Osteoblast (primary cell): ENCODE measurements at regions not wholly inside any gene's neighbourhood (a gene's known extent, or its start where the extent isn't known, plus 50 kb on each side); places are given as distances from the start of the nearest gene placed in this dataset.

ENCODE experiments used
- DNase-seq: peaks from one replicate; pipeline ENCODE4 v3.0.0; 2011; ENCODE audit warnings: low spot score, mixed read lengths; ENCODE audit not compliant: insufficient read length; ENCODE audit errors: missing footprints
- H2AFZ ChIP-seq: 2 replicates; pipeline ENCODE4 v1.6.0; 2011; ENCODE audit warnings: mild to moderate bottlenecking, low read length
- H3K27ac ChIP-seq: 2 replicates; pipeline ENCODE4 v1.5.1; 2011; ENCODE audit warnings: mild to moderate bottlenecking, low read depth, low read length, moderate library complexity
- H3K27me3 ChIP-seq: 2 replicates; pipeline ENCODE4 v1.6.0; 2012; ENCODE audit warnings: mild to moderate bottlenecking, control low read depth, inconsistent platforms, low read length, moderate library complexity; ENCODE audit not compliant: insufficient read depth
- H3K36me3 ChIP-seq: 2 replicates; pipeline ENCODE4 v1.5.1; 2011; ENCODE audit warnings: mild to moderate bottlenecking, low read length, control low read depth, moderate library complexity; ENCODE audit not compliant: insufficient read depth
- H3K4me1 ChIP-seq: 2 replicates; pipeline ENCODE4 v1.5.1; 2011; ENCODE audit warnings: mild to moderate bottlenecking, low read length, control low read depth, moderate library complexity; ENCODE audit not compliant: insufficient read depth
- H3K4me2 ChIP-seq: 2 replicates; pipeline ENCODE4 v1.6.0; 2011; ENCODE audit warnings: mild to moderate bottlenecking, low read length; ENCODE audit not compliant: insufficient read depth
- H3K4me3 ChIP-seq: fragments of 200-600 bp; sonication (generic); 3 replicates; pipeline ENCODE4 v1.5.1; 2012; ENCODE audit warnings: mild to moderate bottlenecking, low read length, inconsistent platforms; ENCODE audit not compliant: insufficient read depth
- H3K79me2 ChIP-seq: 2 replicates; pipeline ENCODE4 v1.6.0; 2012; ENCODE audit warnings: mild to moderate bottlenecking, low read length, control low read depth, inconsistent platforms; ENCODE audit not compliant: insufficient read depth
- H3K9me3 ChIP-seq: 2 replicates; pipeline ENCODE4 v1.5.1; 2011; ENCODE audit warnings: low read depth, low read length, control low read depth
- H4K20me1 ChIP-seq: 2 replicates; pipeline ENCODE4 v1.6.0; 2012; ENCODE audit warnings: mild to moderate bottlenecking, low read length, control low read depth; ENCODE audit not compliant: insufficient read depth
- CTCF ChIP-seq: IDR thresholded peaks from 2 replicates; pipeline ENCODE4 v1.5.1; 2011; ENCODE audit warnings: mild to moderate bottlenecking, low read depth, low read length, moderate library complexity; ENCODE audit errors: extremely low read depth

- Histone ChIP-seq H3K4me3 (no peak overlapping the region), H3K9me3 (no peaks in the 10 kb centered on the region), H3K27ac (no peak overlapping the region), H3K36me3 (no peaks in the 10 kb centered on the region), H3K27me3 (no peaks in the 10 kb centered on the region), H3K4me1 (no peaks in the 10 kb centered on the region), H4K20me1 (no peaks in the 10 kb centered on the region), H2AFZ (no peak overlapping the region), H3K79me2 (no peaks in the 10 kb centered on the region), H3K4me2 (no peak overlapping the region)
- TF ChIP-seq CTCF: no peak
- no peak for DNase-seq
Measured at GRCh38 chr18:5646739-5647138, 102.9 kb upstream of the EPB41L3 start.

- Histone ChIP-seq H3K4me3 (no peak overlapping the region), H3K27me3 (no peaks in the 10 kb centered on the region), H3K9me3 (no peaks in the 10 kb centered on the region), H3K4me2 (no peak overlapping the region), H2AFZ (no peak overlapping the region), H3K4me1 (no peaks in the 10 kb centered on the region), H3K27ac (no peak overlapping the region), H4K20me1 (no peaks in the 10 kb centered on the region), H3K79me2 (no peaks in the 10 kb centered on the region), H3K36me3 (no peaks in the 10 kb centered on the region)
- TF ChIP-seq CTCF: no peak
- DNase-seq: no peak
Measured at GRCh38 chr18:5643288-5643687, 99.5 kb upstream of the EPB41L3 start.

GRCh38 chr18:5640939-5641338 lies 97.1 kb upstream of the EPB41L3 start:
- no peak overlapping the region for H3K4me2 ChIP-seq
- no peak overlapping the region for H2AFZ ChIP-seq
- no peak for TF ChIP-seq CTCF
- H3K79me2 ChIP-seq: no peaks in the 10 kb centered on the region
- H3K4me1 ChIP-seq: no peaks in the 10 kb centered on the region
- no peaks in the 10 kb centered on the region for H4K20me1 ChIP-seq
- no peaks in the 10 kb centered on the region for H3K36me3 ChIP-seq
- no peaks in the 10 kb centered on the region for H3K27me3 ChIP-seq
- DNase-seq: no peak
- no peak overlapping the region for H3K4me3 ChIP-seq
- no peak overlapping the region for H3K27ac ChIP-seq
- H3K9me3 ChIP-seq: no peaks in the 10 kb centered on the region

GRCh38 chr18:5639131-5639530 lies 95.3 kb upstream of the EPB41L3 start:
- DNase-seq: no peak
- Histone ChIP-seq H4K20me1 (no peaks in the 10 kb centered on the region), H3K4me3 (no peak overlapping the region), H3K9me3 (no peaks in the 10 kb centered on the region), H3K36me3 (no peaks in the 10 kb centered on the region), H2AFZ (no peak overlapping the region), H3K27me3 (no peaks in the 10 kb centered on the region), H3K27ac (no peak overlapping the region), H3K4me1 (no peaks in the 10 kb centered on the region), H3K4me2 (no peak overlapping the region), H3K79me2 (no peaks in the 10 kb centered on the region)
- no peak for TF ChIP-seq CTCF
